ENCODE measurements at regions not wholly inside any gene's neighbourhood (a gene's known extent, or its start where the extent isn't known, plus 50 kb on each side); places are given as distances from the start of the nearest gene placed in this dataset.

- TF ChIP-seq CTCF (IDR thresholded peaks at IDR 0.05; ENCODE audit: low read depth, low read length): no peak
- no peak for TF ChIP-seq POLR2A (IDR thresholded peaks at IDR 0.05; ENCODE audit: extremely low read depth, insufficient read length)
- no peak for TF ChIP-seq MYC (IDR thresholded peaks at IDR 0.05; ENCODE audit: low read depth, low read length)
Measured at GRCh38 chr7:54810401-54810800, 51.4 kb upstream of the SEC61G start.
